ENCODE measurements at regions not wholly inside any gene's neighbourhood (a gene's known extent, or its start where the extent isn't known, plus 50 kb on each side); places are given as distances from the start of the nearest gene placed in this dataset.

GRCh38 chr2:167697194-167697593 is 550.2 kb downstream of the STK39 start:
- no peak for TF ChIP-seq CTCF (conservative IDR thresholded peaks at IDR 0.05; ENCODE audit: low read depth, low read length)
- no peak for DNase-seq (ENCODE audit: low read depth)
- no peak overlapping the region for H3K4me3 ChIP-seq (ENCODE audit: low read length)

- TF ChIP-seq CTCF (conservative IDR thresholded peaks at IDR 0.05; ENCODE audit: low read depth, low read length) = no peak
- DNase-seq (ENCODE audit: low read depth) = no peak
- no peak overlapping the region for H3K4me3 ChIP-seq (ENCODE audit: low read length)
Measured at GRCh38 chr2:167692936-167693335, 554.5 kb downstream of the STK39 start.

- TF ChIP-seq CTCF (conservative IDR thresholded peaks at IDR 0.05; ENCODE audit: low read depth, low read length) = no peak
- no peak for DNase-seq (ENCODE audit: low read depth)
- no peak overlapping the region for H3K4me3 ChIP-seq (ENCODE audit: low read length)
Measured at GRCh38 chr2:167692191-167692590, 555.2 kb downstream of the STK39 start.

- no peak overlapping the region for H3K4me3 ChIP-seq (ENCODE audit: low read length)
- DNase-seq (ENCODE audit: low read depth) = no peak
- TF ChIP-seq CTCF (conservative IDR thresholded peaks at IDR 0.05; ENCODE audit: low read depth, low read length) = peak; percentile 25
Measured at GRCh38 chr2:167689444-167689843, 558.0 kb downstream of the STK39 start.

- H3K4me3 ChIP-seq (ENCODE audit: low read length) = no peak overlapping the region
- DNase-seq (ENCODE audit: low read depth) = no peak
- no peak for TF ChIP-seq CTCF (conservative IDR thresholded peaks at IDR 0.05; ENCODE audit: low read depth, low read length)
Measured at GRCh38 chr2:167686691-167687090, 560.7 kb downstream of the STK39 start.

- DNase-seq (ENCODE audit: low read depth) = no peak
- H3K4me3 ChIP-seq (ENCODE audit: low read length) = no peak overlapping the region
- no peak for TF ChIP-seq CTCF (conservative IDR thresholded peaks at IDR 0.05; ENCODE audit: low read depth, low read length)
Measured at GRCh38 chr2:167681234-167682015, 566.0 kb downstream of the STK39 start.

- no peak overlapping the region for H3K4me3 ChIP-seq (ENCODE audit: low read length)
- no peak for DNase-seq (ENCODE audit: low read depth)
- TF ChIP-seq CTCF (conservative IDR thresholded peaks at IDR 0.05; ENCODE audit: low read depth, low read length) = no peak
Measured at GRCh38 chr2:167678158-167678557, 569.2 kb downstream of the STK39 start.
